ENCODE measurements at regions not wholly inside any gene's neighbourhood (a gene's known extent, or its start where the extent isn't known, plus 50 kb on each side); places are given as distances from the start of the nearest gene placed in this dataset.

- TF ChIP-seq, protein P1, sequence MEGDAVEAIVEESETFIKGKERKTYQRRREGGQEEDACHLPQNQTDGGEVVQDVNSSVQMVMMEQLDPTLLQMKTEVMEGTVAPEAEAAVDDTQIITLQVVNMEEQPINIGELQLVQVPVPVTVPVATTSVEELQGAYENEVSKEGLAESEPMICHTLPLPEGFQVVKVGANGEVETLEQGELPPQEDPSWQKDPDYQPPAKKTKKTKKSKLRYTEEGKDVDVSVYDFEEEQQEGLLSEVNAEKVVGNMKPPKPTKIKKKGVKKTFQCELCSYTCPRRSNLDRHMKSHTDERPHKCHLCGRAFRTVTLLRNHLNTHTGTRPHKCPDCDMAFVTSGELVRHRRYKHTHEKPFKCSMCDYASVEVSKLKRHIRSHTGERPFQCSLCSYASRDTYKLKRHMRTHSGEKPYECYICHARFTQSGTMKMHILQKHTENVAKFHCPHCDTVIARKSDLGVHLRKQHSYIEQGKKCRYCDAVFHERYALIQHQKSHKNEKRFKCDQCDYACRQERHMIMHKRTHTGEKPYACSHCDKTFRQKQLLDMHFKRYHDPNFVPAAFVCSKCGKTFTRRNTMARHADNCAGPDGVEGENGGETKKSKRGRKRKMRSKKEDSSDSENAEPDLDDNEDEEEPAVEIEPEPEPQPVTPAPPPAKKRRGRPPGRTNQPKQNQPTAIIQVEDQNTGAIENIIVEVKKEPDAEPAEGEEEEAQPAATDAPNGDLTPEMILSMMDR (IDR thresholded peaks at IDR 0.05; ENCODE audit: low read depth, low read length, missing input control): no peak
- TF ChIP-seq, protein P2, sequence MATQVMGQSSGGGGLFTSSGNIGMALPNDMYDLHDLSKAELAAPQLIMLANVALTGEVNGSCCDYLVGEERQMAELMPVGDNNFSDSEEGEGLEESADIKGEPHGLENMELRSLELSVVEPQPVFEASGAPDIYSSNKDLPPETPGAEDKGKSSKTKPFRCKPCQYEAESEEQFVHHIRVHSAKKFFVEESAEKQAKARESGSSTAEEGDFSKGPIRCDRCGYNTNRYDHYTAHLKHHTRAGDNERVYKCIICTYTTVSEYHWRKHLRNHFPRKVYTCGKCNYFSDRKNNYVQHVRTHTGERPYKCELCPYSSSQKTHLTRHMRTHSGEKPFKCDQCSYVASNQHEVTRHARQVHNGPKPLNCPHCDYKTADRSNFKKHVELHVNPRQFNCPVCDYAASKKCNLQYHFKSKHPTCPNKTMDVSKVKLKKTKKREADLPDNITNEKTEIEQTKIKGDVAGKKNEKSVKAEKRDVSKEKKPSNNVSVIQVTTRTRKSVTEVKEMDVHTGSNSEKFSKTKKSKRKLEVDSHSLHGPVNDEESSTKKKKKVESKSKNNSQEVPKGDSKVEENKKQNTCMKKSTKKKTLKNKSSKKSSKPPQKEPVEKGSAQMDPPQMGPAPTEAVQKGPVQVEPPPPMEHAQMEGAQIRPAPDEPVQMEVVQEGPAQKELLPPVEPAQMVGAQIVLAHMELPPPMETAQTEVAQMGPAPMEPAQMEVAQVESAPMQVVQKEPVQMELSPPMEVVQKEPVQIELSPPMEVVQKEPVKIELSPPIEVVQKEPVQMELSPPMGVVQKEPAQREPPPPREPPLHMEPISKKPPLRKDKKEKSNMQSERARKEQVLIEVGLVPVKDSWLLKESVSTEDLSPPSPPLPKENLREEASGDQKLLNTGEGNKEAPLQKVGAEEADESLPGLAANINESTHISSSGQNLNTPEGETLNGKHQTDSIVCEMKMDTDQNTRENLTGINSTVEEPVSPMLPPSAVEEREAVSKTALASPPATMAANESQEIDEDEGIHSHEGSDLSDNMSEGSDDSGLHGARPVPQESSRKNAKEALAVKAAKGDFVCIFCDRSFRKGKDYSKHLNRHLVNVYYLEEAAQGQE (IDR thresholded peaks at IDR 0.05): no peak
- TF ChIP-seq GABPA (IDR thresholded peaks at IDR 0.05 in 1 of 2, conservative IDR thresholded peaks at IDR 0.05 in 1 of 2): no peak
- TF ChIP-seq RAD21 (IDR thresholded peaks at IDR 0.05): no peak
Observed at GRCh38 chr13:66089711-66090110, 1140.4 kb downstream of the PCDH9 start.

All from liver (tissue), 3 donors.